Neural cell (in vitro differentiated cells): ENCODE measurements at regions not wholly inside any gene's neighbourhood (a gene's known extent, or its start where the extent isn't known, plus 50 kb on each side); places are given as distances from the start of the nearest gene placed in this dataset.

Experiments used
- CTCF ChIP-seq: fragments of 450-650 bp; IDR thresholded peaks from 2 replicates; pipeline ENCODE4 v1.5.1; 2014; ENCODE audit warnings: antibody characterized with exemption, mild to moderate bottlenecking, moderate library complexity; ENCODE audit not compliant: poor library complexity, severe bottlenecking
- EP300 ChIP-seq: fragments of 450-650 bp; conservative IDR thresholded peaks from 2 replicates; pipeline ENCODE4 v1.6.1; 2014; ENCODE audit warnings: antibody characterized with exemption, mild to moderate bottlenecking, moderate library complexity; ENCODE audit not compliant: poor library complexity, severe bottlenecking
- EZH2 ChIP-seq: fragments of 200-600, 300-800 bp; shearing (Covaris generic), sonication (generic); IDR thresholded peaks from 2 replicates; pipeline ENCODE4 v1.6.1; 2014; ENCODE audit warnings: antibody characterized with exemption, low read length, borderline replicate concordance, mild to moderate bottlenecking; ENCODE audit not compliant: insufficient read depth, poor library complexity, severe bottlenecking
- MXI1 ChIP-seq: fragments of 450-650 bp; conservative IDR thresholded peaks from 2 replicates; pipeline ENCODE4 v1.6.1; 2014; ENCODE audit warnings: antibody characterized with exemption, mild to moderate bottlenecking; ENCODE audit not compliant: poor library complexity, severe bottlenecking
- POLR2AphosphoS5 ChIP-seq: IDR thresholded peaks from 2 replicates; pipeline ENCODE4 v1.6.1; 2012
- RAD21 ChIP-seq: fragments of 450-650 bp; conservative IDR thresholded peaks from 2 replicates; pipeline ENCODE4 v1.6.1; 2014; ENCODE audit warnings: antibody characterized with exemption, mild to moderate bottlenecking, moderate library complexity
- SMC3 ChIP-seq: fragments of 450-650 bp; conservative IDR thresholded peaks from 2 replicates; pipeline ENCODE4 v1.6.1; 2014; ENCODE audit warnings: antibody characterized with exemption, mild to moderate bottlenecking, moderate library complexity; ENCODE audit not compliant: poor library complexity
- TAF1 ChIP-seq: IDR thresholded peaks from 2 replicates; pipeline ENCODE4 v1.6.1; 2012; ENCODE audit warnings: low read depth

GRCh38 chr20:40254023-40254772 lies 434.8 kb downstream of the MAFB start:
- TF ChIP-seq EZH2 (no peak), EP300 (no peak), POLR2AphosphoS5 (no peak), CTCF (no peak), TAF1 (no peak), MXI1 (no peak), SMC3 (no peak), RAD21 (no peak)
